H9 (cell line): ENCODE measurements at regions not wholly inside any gene's neighbourhood (a gene's known extent, or its start where the extent isn't known, plus 50 kb on each side); places are given as distances from the start of the nearest gene placed in this dataset.

Experiments used
- DNase-seq: peaks from one replicate; pipeline ENCODE4 v3.0.0-alpha.2; 2017
- H2AFZ ChIP-seq: one replicate; pipeline ENCODE4 v1.6.1; 2013; ENCODE audit warnings: mild to moderate bottlenecking, low read length, control low read depth, moderate library complexity
- H2AK5ac ChIP-seq: 2 replicates; pipeline ENCODE4 v1.6.1; 2013; ENCODE audit warnings: low read length, control low read depth, mixed read lengths; ENCODE audit not compliant: insufficient read length
- H2BK120ac ChIP-seq: one replicate; pipeline ENCODE4 v1.6.1; 2013; ENCODE audit warnings: low read depth, mild to moderate bottlenecking, low read length, control low read depth, inconsistent platforms; ENCODE audit not compliant: poor library complexity, severe bottlenecking
- H2BK12ac ChIP-seq: 2 replicates; pipeline ENCODE4 v1.6.1; 2013; ENCODE audit warnings: low read length, control low read depth, mixed read lengths, low read depth; ENCODE audit not compliant: insufficient read length
- H2BK15ac ChIP-seq: 2 replicates; pipeline ENCODE4 v1.6.1; 2013; ENCODE audit warnings: low read depth, low read length, control low read depth
- H2BK20ac ChIP-seq: one replicate; pipeline ENCODE4 v1.6.1; 2013; ENCODE audit warnings: low read depth, mild to moderate bottlenecking, low read length, control low read depth, inconsistent platforms; ENCODE audit not compliant: poor library complexity, severe bottlenecking
- H2BK5ac ChIP-seq: 2 replicates; pipeline ENCODE4 v1.6.1; 2013; ENCODE audit warnings: low read length, control low read depth, mixed read lengths; ENCODE audit not compliant: insufficient read length
- H3K14ac ChIP-seq: 2 replicates; pipeline ENCODE4 v1.6.1; 2013; ENCODE audit warnings: low read length, control low read depth; ENCODE audit not compliant: insufficient read depth
- H3K18ac ChIP-seq: 2 replicates; pipeline ENCODE4 v1.6.1; 2013; ENCODE audit warnings: low read depth, mild to moderate bottlenecking, mixed read lengths, low read length, control low read depth; ENCODE audit not compliant: insufficient read length
- H3K23ac ChIP-seq: 2 replicates; pipeline ENCODE4 v1.6.1; 2013; ENCODE audit warnings: low read length, control low read depth, mixed read lengths, low read depth; ENCODE audit not compliant: insufficient read length
- H3K23me2 ChIP-seq: 2 replicates; pipeline ENCODE4 v1.6.1; 2013; ENCODE audit warnings: low read depth, mild to moderate bottlenecking, mixed read lengths, low read length, control low read depth; ENCODE audit not compliant: insufficient read length, poor library complexity, severe bottlenecking
- H3K27ac ChIP-seq: 2 replicates; pipeline ENCODE4 v1.5.1; 2013; ENCODE audit warnings: low read length, control low read depth, mixed read lengths, low read depth; ENCODE audit not compliant: insufficient read length
- H3K27me3 ChIP-seq: 2 replicates; pipeline ENCODE4 v1.6.1; 2013; ENCODE audit warnings: low read length, control low read depth, inconsistent platforms; ENCODE audit not compliant: insufficient read depth
- H3K4ac ChIP-seq: 2 replicates; pipeline ENCODE4 v1.6.1; 2013; ENCODE audit warnings: low read depth, mild to moderate bottlenecking, control low read depth, inconsistent platforms, low read length, moderate library complexity
- H3K4me1 ChIP-seq: 2 replicates; pipeline ENCODE4 v1.6.1; 2013; ENCODE audit warnings: low read length, control low read depth, inconsistent platforms; ENCODE audit not compliant: insufficient read depth
- H3K4me2 ChIP-seq: 2 replicates; pipeline ENCODE4 v1.6.1; 2013; ENCODE audit warnings: low read length, control low read depth, mixed read lengths; ENCODE audit not compliant: insufficient read length, insufficient read depth
- H3K56ac ChIP-seq: 2 replicates; pipeline ENCODE4 v1.6.1; 2013; ENCODE audit warnings: low read depth, mild to moderate bottlenecking, mixed read lengths, low read length, control low read depth; ENCODE audit not compliant: insufficient read length
- H3K79me1 ChIP-seq: 2 replicates; pipeline ENCODE4 v1.6.1; 2013; ENCODE audit warnings: low read depth, mild to moderate bottlenecking, moderate library complexity, low read length, control low read depth, inconsistent platforms; ENCODE audit not compliant: insufficient read depth, poor library complexity, severe bottlenecking
- H3K79me2 ChIP-seq: 2 replicates; pipeline ENCODE4 v1.6.1; 2013; ENCODE audit warnings: low read length, control low read depth, inconsistent platforms; ENCODE audit not compliant: insufficient read depth
- H3K9ac ChIP-seq: 2 replicates; pipeline ENCODE4 v1.6.1; 2013; ENCODE audit warnings: low read length, control low read depth, mixed read lengths; ENCODE audit not compliant: insufficient read length; ENCODE audit errors: extremely low read depth
- H3K9me3 ChIP-seq: one replicate; pipeline ENCODE4 v1.6.1; 2013; ENCODE audit warnings: low read depth, low read length, inconsistent platforms; ENCODE audit not compliant: control insufficient read depth
- H3T11ph ChIP-seq: one replicate; pipeline ENCODE4 v1.6.1; 2013; ENCODE audit warnings: mild to moderate bottlenecking, low read length, control low read depth, inconsistent platforms
- H4K20me1 ChIP-seq: one replicate; pipeline ENCODE4 v1.6.1; 2013; ENCODE audit not compliant: control insufficient read depth, insufficient read length, insufficient read depth
- H4K5ac ChIP-seq: 2 replicates; pipeline ENCODE4 v1.6.1; 2013; ENCODE audit warnings: low read depth, mild to moderate bottlenecking, mixed read lengths, low read length, control low read depth; ENCODE audit not compliant: insufficient read length
- H4K8ac ChIP-seq: replicated peaks from 2 replicates; pipeline ENCODE4 v1.6.1; 2013; ENCODE audit warnings: low read length, control low read depth, mixed read lengths, low read depth; ENCODE audit not compliant: insufficient read length
- H4K91ac ChIP-seq: 2 replicates; pipeline ENCODE4 v1.6.1; 2013; ENCODE audit warnings: low read depth, mild to moderate bottlenecking, moderate library complexity, mixed read lengths, low read length, control low read depth; ENCODE audit not compliant: insufficient read length
- H3K27ac Mint-ChIP-seq, 3 experiments: 2 replicates in 2 of 3; 3 replicates in 1 of 3; pipeline ENCODE4 v1.8.0; 2020 to 2021; ENCODE audit warnings: mixed read lengths in 3 of 3, mild to moderate bottlenecking in 1 of 3, moderate library complexity in 1 of 3
- H3K27me3 Mint-ChIP-seq: 2 replicates; pipeline ENCODE4 v1.8.0; 2021; ENCODE audit warnings: low read depth, mild to moderate bottlenecking, moderate library complexity, mixed read lengths
- H3K36me3 Mint-ChIP-seq, 3 experiments: 2 replicates in 2 of 3; 3 replicates in 1 of 3; pipeline ENCODE4 v1.8.0; 2020 to 2021; ENCODE audit warnings: low read depth in 3 of 3, mixed read lengths in 3 of 3; ENCODE audit not compliant: insufficient read depth in 1 of 3
- H3K4me1 Mint-ChIP-seq, 2 experiments: 2 replicates each; pipeline ENCODE4 v1.8.0; 2020; ENCODE audit warnings: mixed read lengths in 2 of 2
- H3K4me3 Mint-ChIP-seq, 2 experiments: 2 replicates in 1 of 2; 3 replicates in 1 of 2; pipeline ENCODE4 v1.8.0; 2020 to 2021; ENCODE audit warnings: mild to moderate bottlenecking in 2 of 2, mixed read lengths in 2 of 2, moderate library complexity in 1 of 2
- H3K9me3 Mint-ChIP-seq, 2 experiments: 2 replicates in 1 of 2; 3 replicates in 1 of 2; pipeline ENCODE4 v1.8.0; 2020; ENCODE audit warnings: mild to moderate bottlenecking in 2 of 2, mixed read lengths in 2 of 2, moderate library complexity in 1 of 2
- CTCF ChIP-seq: fragments of 200-600 bp; sonication (generic); conservative IDR thresholded peaks from 3 replicates; pipeline ENCODE4 v1.8.0; 2021; ENCODE audit warnings: antibody characterized with exemption, mild to moderate bottlenecking
- WGBS: extraction: QIAGEN DNeasy Blood & Tissue Kit; methylation state at CpG from one replicate; pipeline ENCODE4 v1.1.7; 2013; ENCODE audit warnings: missing lambda C conversion rate, low lambda C conversion rate, mixed read lengths; ENCODE audit not compliant: insufficient read length; ENCODE audit errors: extremely low coverage; 5-methylcytosine and 5-hydroxymethylcytosine counted together

DNA sequence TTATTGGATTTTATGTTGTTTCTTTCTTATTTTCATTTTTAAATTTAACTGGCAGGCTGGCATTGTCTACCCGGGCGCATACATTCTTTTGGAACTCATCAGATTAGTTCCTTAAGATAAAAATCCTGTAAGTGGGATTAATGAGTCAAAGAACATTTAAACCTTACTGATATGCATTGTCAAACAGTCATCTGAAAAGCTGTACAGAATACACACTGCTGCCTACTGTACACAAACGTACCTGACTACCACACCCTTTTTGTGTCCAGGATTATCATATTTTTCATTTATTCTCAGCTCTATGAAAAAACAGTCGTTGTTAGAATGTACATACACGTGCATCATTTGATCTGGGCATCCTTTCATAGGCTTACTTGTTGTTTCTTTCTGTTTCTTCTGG lies 358.3 kb downstream of the EFNB2 start:
- Histone ChIP-seq H3K23ac (no peak overlapping the region), H3K4me1 (no peaks in the 10 kb centered on the region; the same call in 1 of the 2 replicates), H3K27me3 (no peaks in the 10 kb centered on the region), H2AK5ac (no peak overlapping the region), H3K9me3 (no peaks in the 10 kb centered on the region), H2AFZ (no peak overlapping the region), H3K18ac (no peak overlapping the region), H3K4ac (no peak overlapping the region), H3K79me2 (no peaks in the 10 kb centered on the region; the same call in 1 of the 2 replicates), H4K5ac (no peak overlapping the region), H4K91ac (no peak overlapping the region), H2BK12ac (no peak overlapping the region), H3T11ph (no peak overlapping the region), H2BK20ac (no peak overlapping the region), H3K23me2 (no peaks in the 10 kb centered on the region), H4K20me1 (no peaks in the 10 kb centered on the region), H2BK5ac (no peak overlapping the region), H3K4me2 (no peak overlapping the region), H3K27ac (no peak overlapping the region), H2BK120ac (no peak overlapping the region), H3K9ac (no peak overlapping the region), H3K56ac (no peak overlapping the region), H3K79me1 (no peaks in the 10 kb centered on the region), H3K14ac (no peak overlapping the region), H4K8ac (no peak overlapping the region), H2BK15ac (no peak overlapping the region)
- no peaks in the 10 kb centered on the region for H3K36me3 Mint-ChIP-seq
- no peaks in the 10 kb centered on the region for H3K27me3 Mint-ChIP-seq
- no peak for TF ChIP-seq CTCF
- no peak overlapping the region for H3K27ac Mint-ChIP-seq
- WGBS, result no CpG with 5 or more reads among the region's 5 CpGs
- DNase-seq, result no peak
- H3K4me3 Mint-ChIP-seq, result no peak overlapping the region
- no peaks in the 10 kb centered on the region for H3K9me3 Mint-ChIP-seq
- H3K4me1 Mint-ChIP-seq, result peaks cover 7 to 8% of the 10 kb centered on the region in 2 experiments
